ENCODE measurements at regions not wholly inside any gene's neighbourhood (a gene's known extent, or its start where the extent isn't known, plus 50 kb on each side); places are given as distances from the start of the nearest gene placed in this dataset.
A peak's percentile ranks its signal among the peaks of the same experiment; 100 is the strongest.

DNA sequence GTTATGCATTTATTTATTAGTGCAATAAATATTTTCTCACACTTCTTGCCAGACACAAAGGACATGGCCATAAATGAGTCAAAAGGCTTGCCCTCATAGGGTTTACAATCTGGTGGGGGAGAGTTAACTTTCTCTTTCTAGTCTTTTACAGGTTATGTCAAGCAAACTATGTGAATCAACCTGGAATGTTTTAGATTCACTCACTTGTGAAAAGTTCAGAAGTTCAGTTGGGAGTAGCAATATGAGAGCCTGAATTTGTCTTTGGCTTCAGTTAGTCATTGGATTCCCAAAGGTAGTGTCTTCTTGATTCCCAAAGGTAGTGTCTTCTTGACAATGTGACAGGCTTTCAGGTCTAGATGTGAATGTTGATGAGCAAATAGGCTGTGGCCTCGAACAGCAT, 264.8 kb downstream of the SOX2 start:
- CTCF ChIA-PET: interaction anchor here (1.8 kb wide), 1 partner anchor 36 kb away, joined by 4 read pairs; no protein-coding TSS in a partner anchor

DNA sequence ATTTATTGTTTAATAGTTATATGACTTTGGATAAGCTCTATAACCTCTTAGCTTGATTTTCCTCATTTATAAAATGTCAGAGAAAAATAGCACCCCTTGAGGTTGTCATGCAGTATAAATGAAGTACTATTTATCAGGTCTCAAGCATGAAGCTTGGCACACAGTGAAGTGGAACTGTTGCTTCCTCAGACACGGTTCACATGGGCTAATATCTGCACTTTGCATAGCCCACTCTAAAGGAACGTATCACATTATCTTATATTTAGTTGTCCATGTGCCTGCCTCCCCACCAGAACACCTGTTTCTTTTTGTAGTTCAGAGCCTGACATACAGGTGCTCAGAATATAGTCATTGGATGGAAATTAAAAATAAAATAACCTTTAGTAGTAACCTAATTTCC, 273.7 kb downstream of the SOX2 start:
- ChIA-PET CTCF (interaction anchor here (1.5 kb wide), 1 partner anchor 8 kb away, joined by 3 read pairs; no protein-coding TSS in a partner anchor), POLR2A (no interaction called here)
- TF ChIP-seq, protein P1, sequence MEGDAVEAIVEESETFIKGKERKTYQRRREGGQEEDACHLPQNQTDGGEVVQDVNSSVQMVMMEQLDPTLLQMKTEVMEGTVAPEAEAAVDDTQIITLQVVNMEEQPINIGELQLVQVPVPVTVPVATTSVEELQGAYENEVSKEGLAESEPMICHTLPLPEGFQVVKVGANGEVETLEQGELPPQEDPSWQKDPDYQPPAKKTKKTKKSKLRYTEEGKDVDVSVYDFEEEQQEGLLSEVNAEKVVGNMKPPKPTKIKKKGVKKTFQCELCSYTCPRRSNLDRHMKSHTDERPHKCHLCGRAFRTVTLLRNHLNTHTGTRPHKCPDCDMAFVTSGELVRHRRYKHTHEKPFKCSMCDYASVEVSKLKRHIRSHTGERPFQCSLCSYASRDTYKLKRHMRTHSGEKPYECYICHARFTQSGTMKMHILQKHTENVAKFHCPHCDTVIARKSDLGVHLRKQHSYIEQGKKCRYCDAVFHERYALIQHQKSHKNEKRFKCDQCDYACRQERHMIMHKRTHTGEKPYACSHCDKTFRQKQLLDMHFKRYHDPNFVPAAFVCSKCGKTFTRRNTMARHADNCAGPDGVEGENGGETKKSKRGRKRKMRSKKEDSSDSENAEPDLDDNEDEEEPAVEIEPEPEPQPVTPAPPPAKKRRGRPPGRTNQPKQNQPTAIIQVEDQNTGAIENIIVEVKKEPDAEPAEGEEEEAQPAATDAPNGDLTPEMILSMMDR (IDR thresholded peaks at IDR 0.05; ENCODE audit: control extremely low read depth, extremely low read depth, low read depth, missing control alignments): no peak
- DNase-seq (ENCODE audit: extremely low spot score): no peak

More for the DNA sequence above, 264.8 kb downstream of the SOX2 start:
- POLR2A ChIA-PET: no interaction called here
- DNase-seq (ENCODE audit: extremely low spot score): no peak
- TF ChIP-seq, protein P1 (IDR thresholded peaks at IDR 0.05; ENCODE audit: control extremely low read depth, extremely low read depth, low read depth, missing control alignments): no peak

DNA sequence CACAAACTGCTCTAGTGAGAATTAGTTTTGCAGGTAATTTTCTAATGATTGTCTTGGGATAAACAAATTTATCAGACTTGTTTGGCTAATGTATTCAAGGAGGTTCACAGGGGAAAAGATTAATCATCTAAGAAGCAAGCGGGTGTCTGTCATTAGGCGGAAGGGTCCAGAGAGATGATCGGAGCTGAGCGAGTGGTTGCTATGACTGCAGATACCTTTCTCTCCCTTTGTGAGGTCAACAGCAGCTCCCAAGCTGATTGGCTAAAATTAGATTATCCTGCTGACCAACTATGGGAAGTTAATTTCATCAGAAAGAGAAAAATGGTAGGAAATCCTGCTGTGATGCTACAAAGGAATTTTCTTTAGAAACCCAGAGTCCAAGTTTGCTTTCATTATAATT, 276.0 kb downstream of the SOX2 start:
- no peak for DNase-seq (ENCODE audit: extremely low spot score)
- TF ChIP-seq, protein P1 (IDR thresholded peaks at IDR 0.05; ENCODE audit: control extremely low read depth, extremely low read depth, low read depth, missing control alignments): no peak
- ChIA-PET POLR2A (no interaction called here), CTCF (no interaction called here)

DNA sequence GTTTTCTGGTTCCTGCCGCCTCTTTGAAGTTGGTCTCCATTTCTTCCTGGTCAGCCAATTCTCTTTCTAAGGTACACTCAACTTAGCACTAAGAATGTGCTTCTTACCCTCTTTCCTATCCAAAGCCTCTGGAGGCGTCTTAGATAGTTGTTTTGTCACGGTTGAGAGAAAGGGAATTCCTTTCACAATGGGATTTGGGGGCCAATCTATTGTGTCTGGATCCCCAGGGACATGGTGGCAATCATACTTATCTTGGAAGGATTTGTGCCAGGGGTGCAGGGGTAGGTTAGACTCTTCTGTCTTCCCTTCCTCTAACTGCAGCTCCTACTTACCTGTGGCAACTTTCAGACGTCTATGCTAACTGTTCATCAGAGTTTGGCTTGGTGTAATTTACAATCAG, 287.1 kb downstream of the SOX2 start:
- ChIA-PET POLR2A (no interaction called here), CTCF (no interaction called here)
- DNase-seq (ENCODE audit: extremely low spot score): no peak
- TF ChIP-seq, protein P1 (IDR thresholded peaks at IDR 0.05; ENCODE audit: control extremely low read depth, extremely low read depth, low read depth, missing control alignments): no peak

DNA sequence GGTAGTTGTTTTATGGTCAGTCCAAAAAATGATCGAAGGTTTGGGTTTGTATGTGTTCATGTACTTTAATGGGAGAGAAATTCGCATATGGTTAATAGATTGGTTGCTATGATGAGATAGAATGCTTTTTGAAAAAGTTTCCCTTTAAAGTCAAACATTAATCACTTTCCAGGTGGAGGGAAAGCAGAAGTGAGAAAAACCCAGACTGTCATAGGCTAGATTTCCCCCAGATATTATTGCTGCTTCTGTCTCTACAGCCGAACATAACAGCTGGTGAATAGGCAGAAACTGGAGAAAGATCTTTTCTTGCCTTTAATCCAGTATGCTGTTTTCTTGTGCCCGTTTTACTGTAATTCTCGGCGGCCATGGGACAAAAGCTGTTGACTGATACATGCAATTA, 287.6 kb downstream of the SOX2 start:
- ChIA-PET CTCF (no interaction called here), POLR2A (no interaction called here)
- TF ChIP-seq, protein P1 (IDR thresholded peaks at IDR 0.05; ENCODE audit: control extremely low read depth, extremely low read depth, low read depth, missing control alignments): no peak
- DNase-seq (ENCODE audit: extremely low spot score): peak; percentile 37

DNA sequence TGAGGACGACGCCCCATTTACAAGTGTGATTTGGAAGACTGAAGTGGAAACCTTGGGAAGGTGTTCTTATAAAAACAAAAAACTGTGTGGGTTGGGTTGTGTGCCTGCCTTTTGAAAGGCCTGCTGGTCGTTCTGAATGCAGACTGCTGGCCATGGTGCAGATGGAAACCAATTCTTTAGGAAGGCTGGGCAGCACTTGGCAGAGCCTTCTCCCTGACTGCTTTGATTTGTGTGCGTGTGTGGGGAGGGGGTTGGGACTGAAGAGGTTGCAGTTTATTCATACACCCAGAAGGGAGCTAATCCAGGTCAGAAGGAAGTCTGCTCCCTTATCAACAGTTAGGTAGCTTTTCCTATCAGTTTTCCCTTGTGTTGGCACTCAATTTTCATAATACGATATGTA, 288.7 kb downstream of the SOX2 start:
- TF ChIP-seq, protein P1 (IDR thresholded peaks at IDR 0.05; ENCODE audit: control extremely low read depth, extremely low read depth, low read depth, missing control alignments): no peak
- POLR2A ChIA-PET: no interaction called here
- CTCF ChIA-PET: interaction anchor here (1.1 kb wide), 1 partner anchor 10 kb away, joined by 3 read pairs; no protein-coding TSS in a partner anchor
- no peak for DNase-seq (ENCODE audit: extremely low spot score)
